Hepatocyte (in vitro differentiated cells): ENCODE measurements at regions not wholly inside any gene's neighbourhood (a gene's known extent, or its start where the extent isn't known, plus 50 kb on each side); places are given as distances from the start of the nearest gene placed in this dataset.

ENCODE experiments used
- DNase-seq: peaks from one replicate; pipeline ENCODE4 v3.0.0-alpha.2; 2016; ENCODE audit warnings: low spot score
- H2AFZ ChIP-seq: fragments of 200-600 bp; sonication (generic); 2 replicates; pipeline ENCODE4 v1.6.0; 2016; ENCODE audit warnings: antibody characterized with exemption, mild to moderate bottlenecking
- H3K27ac ChIP-seq: fragments of 200-600 bp; sonication (generic); 2 replicates; pipeline ENCODE4 v1.5.1; 2016; ENCODE audit warnings: mild to moderate bottlenecking
- H3K27me3 ChIP-seq: fragments of 200-600 bp; sonication (generic); 2 replicates; pipeline ENCODE4 v1.6.1; 2016
- H3K36me3 ChIP-seq: fragments of 200-600 bp; sonication (generic); replicated peaks from 2 replicates; pipeline ENCODE4 v1.5.1; 2016; ENCODE audit warnings: low read depth; ENCODE audit not compliant: insufficient read depth
- H3K4me1 ChIP-seq: fragments of 200-600 bp; sonication (generic); 2 replicates; pipeline ENCODE4 v1.5.1; 2016; ENCODE audit warnings: mild to moderate bottlenecking, moderate library complexity; ENCODE audit not compliant: insufficient read depth
- H3K4me2 ChIP-seq: fragments of 200-600 bp; sonication (generic); 2 replicates; pipeline ENCODE4 v1.6.0; 2016
- H3K4me3 ChIP-seq: fragments of 200-600 bp; sonication (generic); 2 replicates; pipeline ENCODE4 v1.5.1; 2016; ENCODE audit warnings: mild to moderate bottlenecking
- H3K79me2 ChIP-seq: fragments of 200-600 bp; sonication (generic); 2 replicates; pipeline ENCODE4 v1.6.0; 2017; ENCODE audit warnings: mild to moderate bottlenecking
- H3K9me2 ChIP-seq: fragments of 200-600 bp; sonication (generic); replicated peaks from 2 replicates; pipeline ENCODE4 v1.6.0; 2017; ENCODE audit warnings: mild to moderate bottlenecking; ENCODE audit not compliant: insufficient read depth
- H3K9me3 ChIP-seq: fragments of 200-600 bp; sonication (generic); 2 replicates; pipeline ENCODE4 v1.5.1; 2016; ENCODE audit warnings: low read depth, mild to moderate bottlenecking
- H4K20me1 ChIP-seq: fragments of 200-600 bp; sonication (generic); 2 replicates; pipeline ENCODE4 v1.6.0; 2016; ENCODE audit warnings: mild to moderate bottlenecking; ENCODE audit not compliant: insufficient read depth, poor library complexity, severe bottlenecking
- CTCF ChIP-seq: fragments of 200-600 bp; sonication (generic); IDR thresholded peaks from 2 replicates; pipeline ENCODE4 v1.5.1; 2016; ENCODE audit warnings: antibody characterized with exemption, mild to moderate bottlenecking; ENCODE audit not compliant: poor library complexity
- EZH2 ChIP-seq: fragments of 200-600 bp; sonication (generic); IDR thresholded peaks from 2 replicates; pipeline ENCODE4 v1.6.1; 2016; ENCODE audit warnings: antibody characterized with exemption, mild to moderate bottlenecking, borderline replicate concordance
- EZH2phosphoT487 ChIP-seq: fragments of 200-600 bp; sonication (generic); IDR thresholded peaks from one replicate; pipeline ENCODE4 v1.6.1; 2018; ENCODE audit warnings: antibody characterized with exemption, mild to moderate bottlenecking, low read depth, moderate library complexity; ENCODE audit not compliant: unreplicated experiment, severe bottlenecking
- WGBS: methylation state at CpG from one replicate; pipeline ENCODE4 v1.1.6; 2016; ENCODE audit warnings: low lambda C conversion rate; ENCODE audit errors: missing lambda C conversion rate; 5-methylcytosine and 5-hydroxymethylcytosine counted together

GRCh38 chr3:24657870-24658510 lies 163.3 kb upstream of the THRB start:
- Histone ChIP-seq H3K9me3 (no peaks in the 10 kb centered on the region), H3K4me3 (no peak overlapping the region), H3K27me3 (no peaks in the 10 kb centered on the region), H3K36me3 (no peaks in the 10 kb centered on the region), H3K79me2 (no peaks in the 10 kb centered on the region), H3K4me1 (no peaks in the 10 kb centered on the region), H3K27ac (no peak overlapping the region), H2AFZ (no peak overlapping the region), H3K4me2 (no peak overlapping the region), H3K9me2 (no peaks in the 10 kb centered on the region), H4K20me1 (no peaks in the 10 kb centered on the region)
- DNase-seq, result no peak
- 74% methylated on average over 1 of the region's 1 CpG for WGBS
- TF ChIP-seq EZH2 (no peak), EZH2phosphoT487 (no peak), CTCF (no peak)

GRCh38 chr3:24661175-24661584 lies 166.5 kb upstream of the THRB start:
- Histone ChIP-seq H3K27ac (no peak overlapping the region), H3K9me2 (no peaks in the 10 kb centered on the region), H3K79me2 (no peaks in the 10 kb centered on the region), H3K36me3 (no peaks in the 10 kb centered on the region), H2AFZ (no peak overlapping the region), H3K4me1 (no peaks in the 10 kb centered on the region), H3K27me3 (no peaks in the 10 kb centered on the region), H3K4me2 (no peak overlapping the region), H3K9me3 (no peaks in the 10 kb centered on the region), H4K20me1 (no peaks in the 10 kb centered on the region), H3K4me3 (no peak overlapping the region)
- TF ChIP-seq EZH2phosphoT487 (no peak), CTCF (no peak), EZH2 (no peak)
- 92% methylated on average over 3 of the region's 3 CpGs for WGBS
- no peak for DNase-seq

GRCh38 chr3:24662449-24663345 lies 168.0 kb upstream of the THRB start:
- Histone ChIP-seq H3K4me2 (no peak overlapping the region), H3K79me2 (no peaks in the 10 kb centered on the region), H2AFZ (no peak overlapping the region), H3K9me3 (no peaks in the 10 kb centered on the region), H3K9me2 (no peaks in the 10 kb centered on the region), H4K20me1 (no peaks in the 10 kb centered on the region), H3K4me3 (no peak overlapping the region), H3K4me1 (no peaks in the 10 kb centered on the region), H3K27me3 (no peaks in the 10 kb centered on the region), H3K36me3 (no peaks in the 10 kb centered on the region), H3K27ac (no peak overlapping the region)
- 91% methylated on average over 7 of the region's 7 CpGs for WGBS
- TF ChIP-seq CTCF (no peak), EZH2 (no peak), EZH2phosphoT487 (no peak)
- no peak for DNase-seq
